K562 (cell line): ENCODE measurements at regions not wholly inside any gene's neighbourhood (a gene's known extent, or its start where the extent isn't known, plus 50 kb on each side); places are given as distances from the start of the nearest gene placed in this dataset.

Source experiments
- BRF1 ChIP-seq: IDR thresholded peaks from 3 replicates; pipeline ENCODE4 v1.6.1; 2011; ENCODE audit warnings: borderline replicate concordance, mild to moderate bottlenecking; ENCODE audit not compliant: insufficient read length; ENCODE audit errors: extremely low read depth
- ELK3 ChIP-seq: fragments of 450-650 bp; formaldehyde crosslinking; IDR thresholded peaks from 2 replicates; pipeline ENCODE4 v1.4.0; 2020; ENCODE audit warnings: mild to moderate bottlenecking
- HNRNPK ChIP-seq: fragments of 200-400 bp; formaldehyde crosslinking; IDR thresholded peaks from one replicate; pipeline ENCODE4 v1.6.1; 2018; ENCODE audit warnings: mild to moderate bottlenecking, low read depth, low read length; ENCODE audit not compliant: poor library complexity, severe bottlenecking
- NCOA4 ChIP-seq: fragments of 450-650 bp; IDR thresholded peaks from 2 replicates; pipeline ENCODE4 v1.6.1; 2018; ENCODE audit warnings: mild to moderate bottlenecking; ENCODE audit not compliant: partially characterized antibody
- NONO ChIP-seq, 2 experiments: fragments of 200-400 bp in 1 of 2; fragments of 450-650 bp in 1 of 2; formaldehyde crosslinking in 1 of 2; IDR thresholded peaks; 2 replicates each; pipeline ENCODE4 v1.6.1; 2017; ENCODE audit warnings: low read depth in 2 of 2, mild to moderate bottlenecking in 2 of 2, moderate library complexity in 2 of 2, low read length in 1 of 2
- RCOR1 ChIP-seq, 2 experiments: IDR thresholded peaks; 2 replicates each; pipeline ENCODE4 v1.6.1; 2012; ENCODE audit warnings: low read depth in 2 of 2, low read length in 2 of 2, borderline replicate concordance in 1 of 2, improper control_type of control experiment in 1 of 2
- SNIP1 ChIP-seq: fragments of 450-650 bp; IDR thresholded peaks from 2 replicates; pipeline ENCODE4 v1.7.1; 2017; ENCODE audit warnings: low read depth, mild to moderate bottlenecking
- TCF3 ChIP-seq: sonication (generic); formaldehyde crosslinking; IDR thresholded peaks from 2 replicates; pipeline ENCODE4 v1.4.0; 2020; ENCODE audit warnings: mild to moderate bottlenecking, missing genetic modification reagents
- TEAD4 ChIP-seq, 2 experiments: sonication (generic) in 1 of 2; formaldehyde crosslinking in 1 of 2; IDR thresholded peaks; 2 replicates each; pipeline versions ENCODE4 v1.6.1 to v1.8.0; 2012 to 2022; ENCODE audit warnings: borderline replicate concordance in 1 of 2, inconsistent platforms in 1 of 2, low read length in 1 of 2, mild to moderate bottlenecking in 1 of 2, missing genetic modification reagents in 1 of 2
- YY1 ChIP-seq, 3 experiments: IDR thresholded peaks; 2 replicates each; pipeline ENCODE4 v1.6.1; 2011; ENCODE audit warnings: low read length in 2 of 3, mild to moderate bottlenecking in 2 of 3, moderate library complexity in 2 of 3, borderline replicate concordance in 1 of 3, control low read depth in 1 of 3, low read depth in 1 of 3; ENCODE audit not compliant: insufficient read depth in 3 of 3, insufficient replicate concordance in 2 of 3, control insufficient read depth in 1 of 3, insufficient read length in 1 of 3; ENCODE audit errors: extremely low read depth in 1 of 3
- ZFP91 ChIP-seq: sonication (generic); formaldehyde crosslinking; IDR thresholded peaks from 2 replicates; pipeline ENCODE4 v1.8.0; 2022; ENCODE audit warnings: mild to moderate bottlenecking, missing genetic modification reagents
- ZNF197 ChIP-seq: fragments of 200-800 bp; sonication (Bioruptor generic); IDR thresholded peaks from 2 replicates; pipeline ENCODE4 v1.6.1; 2016; ENCODE audit warnings: low read depth, missing genetic modification characterization, missing compliant biosample characterization
- ZNF212 ChIP-seq: fragments of 450-650 bp; formaldehyde crosslinking; IDR thresholded peaks from 2 replicates; pipeline ENCODE4 v1.4.0; 2020; ENCODE audit warnings: mild to moderate bottlenecking
- ZNF785 ChIP-seq: fragments of 250-450 bp; sonication (Bioruptor Pico); IDR thresholded peaks from 2 replicates; pipeline ENCODE4 v1.4.0; 2020; ENCODE audit warnings: mild to moderate bottlenecking
- TF ChIP-seq, protein P1 (sequence below): fragments of 450-650 bp; IDR thresholded peaks from 2 replicates; pipeline ENCODE4 v1.6.1; 2018; ENCODE audit not compliant: partially characterized antibody

- no peak for TF ChIP-seq ELK3 (CRISPR knock-in tag)
- TF ChIP-seq ZNF197 (CRISPR knock-in tag), result no peak
- no peak for TF ChIP-seq ZNF212 (CRISPR knock-in tag)
- TF ChIP-seq TCF3 (CRISPR knock-in tag), result peak; percentile 43
- no peak for TF ChIP-seq HNRNPK
- TF ChIP-seq NONO (IDR thresholded peaks at IDR 0.05; ENCODE audit: low read depth in 2 of 2, low read length in 1 of 2), result no peak
- no peak for TF ChIP-seq ZNF785 (CRISPR knock-in tag)
- TF ChIP-seq SNIP1, result no peak
- peak; percentile 75; the same call in 1 of the 2 replicates for TF ChIP-seq TEAD4 (IDR thresholded peaks at IDR 0.05; ENCODE audit: low read length)
- no peak for TF ChIP-seq TEAD4 (CRISPR knock-in tag; IDR thresholded peaks at IDR 0.05; ENCODE audit: borderline replicate concordance)
- no peak for TF ChIP-seq YY1 (IDR thresholded peaks at IDR 0.05; ENCODE audit: borderline replicate concordance in 1 of 3, control insufficient read depth in 1 of 3, extremely low read depth in 1 of 3, insufficient read depth in 3 of 3, insufficient read length in 1 of 3, insufficient replicate concordance in 2 of 3, low read depth in 1 of 3, low read length in 2 of 3)
- no peak for TF ChIP-seq NCOA4
- TF ChIP-seq BRF1, result no peak
- no peak for TF ChIP-seq ZFP91 (CRISPR knock-in tag)
- 0 out of 4 replicates have a peak, but pooled peaks of 1 of the 2 experiments have one; percentile 22 for TF ChIP-seq RCOR1 (IDR thresholded peaks at IDR 0.05; ENCODE audit: borderline replicate concordance in 1 of 2, low read depth in 2 of 2, low read length in 2 of 2)
- TF ChIP-seq, protein P1, sequence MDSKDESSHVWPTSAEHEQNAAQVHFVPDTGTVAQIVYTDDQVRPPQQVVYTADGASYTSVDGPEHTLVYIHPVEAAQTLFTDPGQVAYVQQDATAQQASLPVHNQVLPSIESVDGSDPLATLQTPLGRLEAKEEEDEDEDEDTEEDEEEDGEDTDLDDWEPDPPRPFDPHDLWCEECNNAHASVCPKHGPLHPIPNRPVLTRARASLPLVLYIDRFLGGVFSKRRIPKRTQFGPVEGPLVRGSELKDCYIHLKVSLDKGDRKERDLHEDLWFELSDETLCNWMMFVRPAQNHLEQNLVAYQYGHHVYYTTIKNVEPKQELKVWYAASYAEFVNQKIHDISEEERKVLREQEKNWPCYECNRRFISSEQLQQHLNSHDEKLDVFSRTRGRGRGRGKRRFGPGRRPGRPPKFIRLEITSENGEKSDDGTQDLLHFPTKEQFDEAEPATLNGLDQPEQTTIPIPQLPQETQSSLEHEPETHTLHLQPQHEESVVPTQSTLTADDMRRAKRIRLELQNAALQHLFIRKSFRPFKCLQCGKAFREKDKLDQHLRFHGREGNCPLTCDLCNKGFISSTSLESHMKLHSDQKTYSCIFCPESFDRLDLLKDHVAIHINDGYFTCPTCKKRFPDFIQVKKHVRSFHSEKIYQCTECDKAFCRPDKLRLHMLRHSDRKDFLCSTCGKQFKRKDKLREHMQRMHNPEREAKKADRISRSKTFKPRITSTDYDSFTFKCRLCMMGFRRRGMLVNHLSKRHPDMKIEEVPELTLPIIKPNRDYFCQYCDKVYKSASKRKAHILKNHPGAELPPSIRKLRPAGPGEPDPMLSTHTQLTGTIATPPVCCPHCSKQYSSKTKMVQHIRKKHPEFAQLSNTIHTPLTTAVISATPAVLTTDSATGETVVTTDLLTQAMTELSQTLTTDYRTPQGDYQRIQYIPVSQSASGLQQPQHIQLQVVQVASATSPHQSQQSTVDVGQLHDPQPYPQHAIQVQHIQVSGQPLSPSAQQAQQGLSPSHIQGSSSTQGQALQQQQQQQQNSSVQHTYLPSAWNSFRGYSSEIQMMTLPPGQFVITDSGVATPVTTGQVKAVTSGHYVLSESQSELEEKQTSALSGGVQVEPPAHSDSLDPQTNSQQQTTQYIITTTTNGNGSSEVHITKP, result no peak
Measured at GRCh38 chr2:235270956-235271355, 222.9 kb upstream of the AGAP1 start (continued).
